ENCODE measurements at regions not wholly inside any gene's neighbourhood (a gene's known extent, or its start where the extent isn't known, plus 50 kb on each side); places are given as distances from the start of the nearest gene placed in this dataset.

DNA sequence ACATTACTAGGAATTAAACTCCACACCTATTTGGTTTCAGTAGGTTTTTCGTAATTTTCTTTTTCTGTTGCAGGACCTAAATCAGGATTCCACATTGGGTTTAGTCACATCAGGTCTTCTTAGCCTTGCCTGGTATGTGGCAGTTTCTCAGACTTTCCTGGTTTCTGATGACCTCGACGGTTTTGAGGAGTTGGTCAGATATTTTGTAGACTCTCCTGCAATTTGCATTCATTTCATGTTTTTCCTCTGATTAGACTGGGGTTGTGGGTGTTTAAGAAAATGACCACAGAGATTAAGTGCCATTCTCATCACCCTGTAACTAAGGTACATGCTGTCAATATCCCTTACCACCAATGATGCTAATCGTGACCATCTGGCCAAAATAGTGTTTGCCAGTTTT lies 97.3 kb upstream of the ST6GAL2 start:
- TF ChIP-seq, protein P1, sequence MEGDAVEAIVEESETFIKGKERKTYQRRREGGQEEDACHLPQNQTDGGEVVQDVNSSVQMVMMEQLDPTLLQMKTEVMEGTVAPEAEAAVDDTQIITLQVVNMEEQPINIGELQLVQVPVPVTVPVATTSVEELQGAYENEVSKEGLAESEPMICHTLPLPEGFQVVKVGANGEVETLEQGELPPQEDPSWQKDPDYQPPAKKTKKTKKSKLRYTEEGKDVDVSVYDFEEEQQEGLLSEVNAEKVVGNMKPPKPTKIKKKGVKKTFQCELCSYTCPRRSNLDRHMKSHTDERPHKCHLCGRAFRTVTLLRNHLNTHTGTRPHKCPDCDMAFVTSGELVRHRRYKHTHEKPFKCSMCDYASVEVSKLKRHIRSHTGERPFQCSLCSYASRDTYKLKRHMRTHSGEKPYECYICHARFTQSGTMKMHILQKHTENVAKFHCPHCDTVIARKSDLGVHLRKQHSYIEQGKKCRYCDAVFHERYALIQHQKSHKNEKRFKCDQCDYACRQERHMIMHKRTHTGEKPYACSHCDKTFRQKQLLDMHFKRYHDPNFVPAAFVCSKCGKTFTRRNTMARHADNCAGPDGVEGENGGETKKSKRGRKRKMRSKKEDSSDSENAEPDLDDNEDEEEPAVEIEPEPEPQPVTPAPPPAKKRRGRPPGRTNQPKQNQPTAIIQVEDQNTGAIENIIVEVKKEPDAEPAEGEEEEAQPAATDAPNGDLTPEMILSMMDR (conservative IDR thresholded peaks at IDR 0.05; ENCODE audit: low read depth in 2 of 2): no peak
- TF ChIP-seq POLR2AphosphoS5 (IDR thresholded peaks at IDR 0.05; ENCODE audit: low read depth) (no peak), EZH2phosphoT487 (IDR thresholded peaks at IDR 0.05; ENCODE audit: unreplicated experiment) (no peak), CREB1 (CRISPR knock-in tag; IDR thresholded peaks at IDR 0.05; ENCODE audit: low read depth) (no peak), NANOG (IDR thresholded peaks at IDR 0.05; ENCODE audit: borderline replicate concordance) (no peak)
